HG02798 (cell line): ENCODE measurements at regions not wholly inside any gene's neighbourhood (a gene's known extent, or its start where the extent isn't known, plus 50 kb on each side); places are given as distances from the start of the nearest gene placed in this dataset.

ENCODE experiments used
- ATAC-seq: cut with Tn5 transposase; IDR thresholded peaks from one replicate; pipeline ENCODE4 v1.9.1; 2021; ENCODE audit warnings: mild to moderate bottlenecking; ENCODE audit not compliant: unreplicated experiment, poor library complexity

- no peak for ATAC-seq
Observed at GRCh38 chr1:29485096-29485925, 249.0 kb downstream of the PTPRU start.

GRCh38 chr1:29482991-29483390 is 246.7 kb downstream of the PTPRU start:
- no peak for ATAC-seq

DNA sequence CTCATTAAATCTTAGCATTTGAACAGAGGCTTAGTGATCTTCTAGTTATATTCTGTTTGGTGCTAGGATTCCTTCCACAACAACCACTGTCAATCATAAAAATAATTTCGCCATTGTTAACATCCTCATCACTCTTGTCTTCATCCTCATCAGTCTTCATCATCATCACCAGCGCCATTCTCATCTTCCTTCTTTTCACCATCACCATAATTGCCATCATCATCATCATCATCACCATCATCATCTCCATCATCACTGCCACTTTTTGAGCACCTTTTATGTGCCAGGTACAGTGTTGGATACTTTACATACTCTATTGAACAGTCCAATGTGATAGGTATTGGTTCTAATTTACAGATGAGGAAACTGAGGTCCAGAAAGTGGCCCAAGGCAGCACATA is 245.7 kb downstream of the PTPRU start:
- ATAC-seq, result no peak

GRCh38 chr1:29481031-29481430 is 244.7 kb downstream of the PTPRU start:
- ATAC-seq, result no peak

GRCh38 chr1:29478879-29479278 is 242.6 kb downstream of the PTPRU start:
- ATAC-seq, result no peak

GRCh38 chr1:29478151-29478791 is 241.9 kb downstream of the PTPRU start:
- ATAC-seq, result no peak

DNA sequence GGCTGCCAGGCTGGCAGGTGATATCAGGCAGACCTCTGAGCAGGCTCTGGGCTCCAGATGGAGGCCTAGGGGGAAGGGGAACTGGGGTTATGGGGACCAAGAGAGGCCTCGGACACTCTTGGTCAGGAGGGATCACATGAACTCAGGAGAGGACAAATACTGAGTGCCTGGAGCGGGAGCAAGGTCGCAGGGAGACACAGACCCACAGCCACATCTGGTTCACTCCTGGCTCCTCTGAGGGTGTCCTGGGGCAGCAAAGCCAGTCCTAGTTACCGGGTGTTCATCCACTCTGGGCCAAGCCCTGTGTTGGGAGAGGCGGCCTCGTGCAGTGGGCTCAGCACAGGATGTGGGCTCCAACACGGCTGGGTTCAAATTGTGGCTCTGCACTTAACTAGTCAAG is 239.0 kb downstream of the PTPRU start:
- ATAC-seq, result no peak

DNA sequence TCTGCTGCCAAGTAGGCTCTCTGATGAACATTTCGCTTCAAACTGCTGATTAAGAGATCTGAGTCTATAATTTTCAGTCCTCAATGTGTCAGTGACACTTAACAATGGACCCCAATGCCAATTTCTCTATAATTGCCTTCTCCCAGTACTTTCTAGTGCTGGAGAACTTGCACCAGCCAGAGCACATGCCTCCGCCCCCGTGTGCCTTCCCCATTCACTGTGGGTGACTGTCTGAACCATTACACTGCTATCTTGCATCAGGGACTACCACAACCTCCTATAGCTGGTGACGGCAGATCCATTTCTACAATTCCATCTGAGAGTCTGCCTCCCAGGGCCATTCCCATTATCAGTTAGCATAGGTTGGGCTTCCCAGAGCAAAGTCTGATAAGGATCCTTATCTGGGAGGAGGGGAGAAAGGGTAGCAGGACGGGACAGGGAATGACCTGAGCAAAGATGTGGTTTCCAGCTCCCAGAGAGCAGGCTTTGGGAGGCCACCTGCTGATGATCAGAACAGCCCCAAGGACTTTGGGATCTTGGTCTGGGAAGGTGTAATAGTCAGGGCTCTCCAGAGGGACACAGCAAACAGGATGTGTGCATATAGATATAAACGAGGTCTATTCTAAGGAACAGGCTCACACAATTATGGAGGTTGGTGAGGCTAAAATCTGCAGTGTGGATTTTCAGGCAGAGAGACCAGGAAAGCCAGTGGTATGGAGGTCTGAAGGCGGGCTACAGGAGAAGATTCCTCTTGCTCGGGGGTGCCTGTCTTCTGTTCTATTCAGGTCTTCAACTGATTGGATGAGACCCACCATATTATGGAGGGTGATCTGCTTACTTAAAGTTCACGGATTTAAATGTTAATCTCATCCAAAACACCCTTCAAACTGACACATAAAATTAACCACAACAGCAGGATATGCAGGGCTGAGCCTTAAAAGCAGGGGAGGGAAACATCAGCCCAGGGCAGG is 238.2 kb downstream of the PTPRU start:
- ATAC-seq, result no peak

GRCh38 chr1:29473161-29473855 is 237.0 kb downstream of the PTPRU start:
- no peak for ATAC-seq

DNA sequence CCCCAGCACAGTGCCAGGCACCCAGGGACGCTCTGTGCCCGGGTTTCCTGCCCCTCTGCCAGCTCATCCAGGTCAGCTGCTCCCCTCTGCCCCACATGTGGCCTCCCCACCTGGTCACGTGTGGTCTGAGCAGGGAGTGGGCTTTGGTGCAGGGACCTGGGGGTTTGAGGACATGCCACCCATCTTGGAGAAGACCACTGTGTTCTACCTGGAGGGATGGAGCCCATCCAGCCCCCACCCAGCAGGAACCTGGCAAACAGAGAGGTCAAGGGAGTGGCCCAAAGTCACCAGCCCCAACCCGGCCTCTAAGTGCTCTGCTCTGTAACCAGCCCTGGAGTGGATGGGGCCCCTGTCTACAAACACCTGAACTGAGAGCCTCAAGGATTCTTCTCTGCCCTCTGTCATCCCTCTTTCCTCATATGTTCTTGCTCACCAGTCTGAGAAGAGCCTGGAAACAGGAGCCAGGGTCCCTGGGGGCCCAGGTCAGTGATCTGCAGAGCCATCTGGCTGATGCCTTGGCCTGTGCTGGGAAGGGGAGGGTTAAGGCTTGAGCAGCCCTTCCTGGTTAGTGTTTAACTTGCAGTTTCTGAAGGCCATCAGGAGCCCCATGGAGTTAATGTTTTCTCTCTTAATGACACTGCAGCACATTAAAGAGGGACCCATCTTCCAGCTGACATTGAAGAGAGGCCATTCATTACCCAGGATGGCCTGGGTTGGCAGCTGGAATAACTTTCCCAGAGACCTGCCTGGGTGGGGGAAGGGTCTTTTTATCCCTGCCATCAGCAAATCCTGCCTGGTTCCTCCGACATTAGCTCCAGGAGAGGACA is 235.4 kb downstream of the PTPRU start:
- no peak for ATAC-seq

- no peak for ATAC-seq
Observed at GRCh38 chr1:29470788-29471119, 234.4 kb downstream of the PTPRU start.

DNA sequence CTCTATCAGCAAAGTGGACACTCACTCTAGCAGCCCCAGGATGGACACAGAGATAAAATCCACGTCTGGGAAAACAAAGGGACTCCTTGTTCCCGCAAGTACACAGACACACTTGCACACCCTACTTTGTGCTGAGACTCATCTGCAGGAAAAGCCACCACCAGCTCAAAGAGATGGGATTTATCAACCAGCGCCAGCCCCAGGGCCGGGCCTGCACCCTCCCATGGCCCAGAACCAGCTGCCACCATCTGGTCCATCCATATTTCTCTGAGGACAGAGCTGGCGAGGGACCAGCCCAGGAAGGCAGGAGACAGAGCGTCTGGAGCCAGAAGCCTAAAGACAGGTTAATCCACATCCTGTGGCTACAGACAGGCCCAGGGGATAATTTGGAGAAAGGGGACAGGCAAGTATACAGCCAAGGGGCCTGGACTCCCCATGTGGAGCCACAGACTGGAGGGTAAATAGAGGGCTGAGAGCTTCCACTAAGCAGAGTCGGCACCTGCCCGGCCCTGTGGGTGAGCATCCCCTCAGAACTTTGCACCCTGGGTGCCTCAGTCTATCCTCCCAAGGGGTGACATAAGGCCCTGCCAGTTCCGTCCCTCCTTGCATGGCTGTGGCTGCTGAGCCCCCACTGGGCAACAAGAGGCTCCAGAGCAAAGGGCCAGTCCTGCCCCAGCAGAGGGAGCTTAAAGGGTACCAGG is 233.9 kb downstream of the PTPRU start:
- no peak for ATAC-seq

DNA sequence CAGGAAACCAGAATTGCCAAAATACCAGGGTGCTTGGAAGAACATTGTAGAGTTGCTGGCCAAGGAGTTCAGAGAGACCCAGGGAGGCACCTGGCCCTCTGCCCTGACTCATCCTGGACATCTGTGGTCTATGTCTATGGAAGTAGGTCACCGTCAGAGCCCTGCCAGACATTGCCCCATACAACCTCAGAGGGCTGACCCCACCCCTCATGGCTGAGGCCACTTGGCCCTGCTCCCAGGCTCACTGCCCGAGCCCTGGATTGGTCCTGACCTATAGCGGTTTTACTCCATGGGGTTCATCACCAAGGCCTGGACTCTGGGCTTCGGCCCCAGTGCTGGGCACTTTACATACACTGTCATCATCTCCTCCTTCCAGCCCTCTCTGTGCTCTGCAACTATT is 233.1 kb downstream of the PTPRU start:
- ATAC-seq, result no peak

- ATAC-seq, result no peak
Observed at GRCh38 chr1:29467989-29468900, 231.9 kb downstream of the PTPRU start.

DNA sequence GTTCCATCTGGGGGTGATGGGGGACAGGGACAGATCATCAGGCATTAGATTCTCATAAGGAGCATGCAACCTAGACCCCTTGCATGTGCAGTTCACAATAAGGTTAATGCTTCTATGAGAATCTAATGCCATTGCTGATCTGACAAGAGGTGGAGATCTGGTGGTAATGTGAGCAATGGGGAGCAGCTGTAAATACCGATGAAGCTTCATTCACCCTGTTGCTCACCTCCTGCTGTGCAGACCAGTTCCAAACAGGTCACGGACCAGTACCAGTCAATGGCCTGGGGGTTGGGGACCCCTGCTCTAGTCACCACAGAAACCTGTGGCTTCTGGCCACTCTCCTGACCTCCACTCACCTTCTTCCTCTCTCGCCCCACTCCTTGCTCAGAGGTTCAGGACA is 229.9 kb downstream of the PTPRU start:
- no peak for ATAC-seq

- no peak for ATAC-seq
Observed at GRCh38 chr1:29465755-29466154, 229.4 kb downstream of the PTPRU start.

DNA sequence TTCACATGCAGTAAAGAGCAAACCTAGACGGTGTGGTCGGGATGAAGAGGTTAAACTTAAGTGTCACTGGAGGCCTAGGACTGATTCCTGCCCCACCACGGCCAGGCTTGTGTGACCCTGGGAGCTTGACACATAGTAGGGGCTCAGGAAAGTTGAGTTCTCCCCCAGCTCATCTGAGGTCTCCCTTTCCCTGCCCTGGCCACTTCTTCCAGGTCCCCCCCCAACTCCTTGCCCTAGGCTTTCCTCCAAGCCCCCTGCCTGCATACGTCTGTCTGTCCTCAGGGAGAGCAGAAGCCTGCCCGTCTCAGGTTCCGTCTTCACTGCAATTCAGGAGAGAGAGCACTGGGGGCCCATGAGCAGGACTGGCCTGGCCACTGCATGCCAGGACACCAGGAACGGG is 225.8 kb downstream of the PTPRU start:
- ATAC-seq, result no peak
